GM12892 (cell line): ENCODE measurements at regions not wholly inside any gene's neighbourhood (a gene's known extent, or its start where the extent isn't known, plus 50 kb on each side); places are given as distances from the start of the nearest gene placed in this dataset.

Experiments
- POLR2A ChIP-seq: IDR thresholded peaks from 2 replicates; pipeline ENCODE4 v1.6.1; 2011; ENCODE audit warnings: low read depth, low read length, control low read depth
- POLR2AphosphoS5 ChIP-seq: IDR thresholded peaks from 2 replicates; pipeline ENCODE4 v1.6.1; 2011; ENCODE audit warnings: low read depth, low read length, control low read depth
- TAF1 ChIP-seq: IDR thresholded peaks from 2 replicates; pipeline ENCODE4 v1.6.1; 2011; ENCODE audit warnings: low read depth, mild to moderate bottlenecking, control low read depth, low read length, borderline replicate concordance

DNA sequence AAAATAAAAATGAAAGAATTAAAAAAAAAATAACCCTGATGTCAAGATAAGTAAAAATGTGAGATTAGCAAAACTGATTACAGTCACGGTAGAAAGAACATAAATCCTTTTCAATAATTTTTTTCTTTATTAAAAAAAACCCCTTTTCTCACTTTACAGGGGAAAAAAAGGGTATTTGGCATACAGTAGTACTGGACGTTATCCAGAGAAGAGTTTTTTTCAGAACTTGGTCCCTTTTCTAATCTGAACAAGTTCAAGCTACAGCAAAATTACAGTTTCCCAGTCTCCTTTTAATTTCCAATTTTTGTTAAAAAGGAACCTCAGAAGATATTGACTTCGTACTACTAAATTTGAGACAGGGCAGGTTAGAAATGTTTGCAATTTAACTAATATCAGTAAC, 134.7 kb upstream of the DCN start:
- TF ChIP-seq POLR2AphosphoS5 (no peak), POLR2A (no peak), TAF1 (no peak)
